CD4-positive, CD25-positive, alpha-beta regulatory T cell (primary cell): ENCODE measurements at regions not wholly inside any gene's neighbourhood (a gene's known extent, or its start where the extent isn't known, plus 50 kb on each side); places are given as distances from the start of the nearest gene placed in this dataset.

Experiments
- ATAC-seq, 2 donors: fragments of 150-1000 bp; cut with Tn5 transposase; one replicate each; pipeline ENCODE4 v1.10.0; 2021; ENCODE audit warnings: low read depth in 2 of 2, moderate number of reproducible peaks in 2 of 2, moderate library complexity in 1 of 2
- DNase-seq, 3 donors: peaks; one replicate each; pipeline versions ENCODE4 v3.0.0 to v3.0.0-alpha.2; 2012 to 2022; ENCODE audit warnings: mixed read lengths in 1 of 3
- H3K27ac ChIP-seq: one replicate; pipeline ENCODE4 v1.7.0; 2013; ENCODE audit warnings: mild to moderate bottlenecking, low read length; ENCODE audit not compliant: insufficient read depth, poor library complexity, severe bottlenecking
- H3K27me3 ChIP-seq: one replicate; pipeline ENCODE4 v1.7.0; 2013; ENCODE audit warnings: low read length; ENCODE audit not compliant: control insufficient read depth, insufficient read depth
- H3K36me3 ChIP-seq: one replicate; pipeline ENCODE4 v1.7.0; 2013; ENCODE audit warnings: mild to moderate bottlenecking, low read length, moderate library complexity; ENCODE audit not compliant: control insufficient read depth, insufficient read depth
- H3K4me1 ChIP-seq: 2 replicates; pipeline ENCODE4 v1.7.0; 2013; ENCODE audit warnings: mild to moderate bottlenecking, low read length; ENCODE audit not compliant: insufficient read depth, control insufficient read depth, poor library complexity, severe bottlenecking
- H3K4me3 ChIP-seq: one replicate; pipeline ENCODE4 v1.7.0; 2013; ENCODE audit warnings: low read depth, mild to moderate bottlenecking, low read length, moderate library complexity
- H3K9me3 ChIP-seq, 2 experiments: 1 replicate in 1 of 2; 2 replicates in 1 of 2; pipeline ENCODE4 v1.7.0; 2013; ENCODE audit warnings: low read length in 2 of 2, mild to moderate bottlenecking in 1 of 2, moderate library complexity in 1 of 2; ENCODE audit not compliant: control insufficient read depth in 2 of 2
- H3K27ac Mint-ChIP-seq, 3 donors: one replicate each; pipeline ENCODE4 v1.8.0; 2020 to 2022; ENCODE audit warnings: mild to moderate bottlenecking in 3 of 3, mixed read lengths in 3 of 3, moderate library complexity in 2 of 3
- H3K27me3 Mint-ChIP-seq: one replicate; pipeline ENCODE4 v1.8.0; 2022; ENCODE audit warnings: mild to moderate bottlenecking, mixed read lengths
- H3K36me3 Mint-ChIP-seq: one replicate; pipeline ENCODE4 v1.8.0; 2020; ENCODE audit warnings: mixed read lengths
- H3K4me1 Mint-ChIP-seq, 4 donors: one replicate each; pipeline ENCODE4 v1.8.0; 2020 to 2022; ENCODE audit warnings: mixed read lengths in 4 of 4, mild to moderate bottlenecking in 1 of 4
- H3K4me3 Mint-ChIP-seq, 4 donors: one replicate each; pipeline ENCODE4 v1.8.0; 2020 to 2022; ENCODE audit warnings: mild to moderate bottlenecking in 4 of 4, mixed read lengths in 4 of 4, moderate library complexity in 3 of 4
- H3K9me3 Mint-ChIP-seq, 7 donors: one replicate each; pipeline ENCODE4 v1.8.0; 2020 to 2022; ENCODE audit warnings: mixed read lengths in 7 of 7, mild to moderate bottlenecking in 3 of 7, moderate library complexity in 2 of 7

- H3K27me3 Mint-ChIP-seq: peaks cover 27% of the 10 kb centered on the region
- H3K36me3 ChIP-seq: no peaks in the 10 kb centered on the region
- ATAC-seq (no peak), DNase-seq (no peak)
- peaks cover 0 to 6% (median 0%) of the 10 kb centered on the region in 4 donors for H3K4me1 Mint-ChIP-seq
- no peaks in the 10 kb centered on the region for H3K27me3 ChIP-seq
- no peaks in the 10 kb centered on the region for H3K36me3 Mint-ChIP-seq
- H3K9me3 Mint-ChIP-seq: peaks cover 0 to 4% (median 0%) of the 10 kb centered on the region in 7 donors
- no peaks in the 10 kb centered on the region for H3K4me1 ChIP-seq
- no peak overlapping the region for H3K4me3 Mint-ChIP-seq
- H3K27ac Mint-ChIP-seq: peak overlapping the region in 1 of 3 donors; percentile 21
- H3K27ac ChIP-seq: no peak overlapping the region
- no peak overlapping the region for H3K4me3 ChIP-seq
- H3K9me3 ChIP-seq: no peaks in the 10 kb centered on the region
Observed at GRCh38 chr7:24422441-24423010, 138.5 kb downstream of the NPY start.

GRCh38 chr7:24425664-24426063 lies 141.7 kb downstream of the NPY start:
- Histone ChIP-seq H3K4me3 (no peak overlapping the region), H3K4me1 (no peaks in the 10 kb centered on the region), H3K36me3 (no peaks in the 10 kb centered on the region), H3K27me3 (no peaks in the 10 kb centered on the region), H3K9me3 (no peaks in the 10 kb centered on the region), H3K27ac (no peak overlapping the region)
- no peak for DNase-seq
- H3K36me3 Mint-ChIP-seq: no peaks in the 10 kb centered on the region
- H3K4me1 Mint-ChIP-seq: no peaks in the 10 kb centered on the region
- H3K27me3 Mint-ChIP-seq: peaks cover 23% of the 10 kb centered on the region
- H3K4me3 Mint-ChIP-seq: no peak overlapping the region
- H3K9me3 Mint-ChIP-seq: peaks cover 0 to 4% (median 0%) of the 10 kb centered on the region in 7 donors
- peak overlapping the region in 1 of 3 donors; percentile 15 for H3K27ac Mint-ChIP-seq
- ATAC-seq: no peak

DNA sequence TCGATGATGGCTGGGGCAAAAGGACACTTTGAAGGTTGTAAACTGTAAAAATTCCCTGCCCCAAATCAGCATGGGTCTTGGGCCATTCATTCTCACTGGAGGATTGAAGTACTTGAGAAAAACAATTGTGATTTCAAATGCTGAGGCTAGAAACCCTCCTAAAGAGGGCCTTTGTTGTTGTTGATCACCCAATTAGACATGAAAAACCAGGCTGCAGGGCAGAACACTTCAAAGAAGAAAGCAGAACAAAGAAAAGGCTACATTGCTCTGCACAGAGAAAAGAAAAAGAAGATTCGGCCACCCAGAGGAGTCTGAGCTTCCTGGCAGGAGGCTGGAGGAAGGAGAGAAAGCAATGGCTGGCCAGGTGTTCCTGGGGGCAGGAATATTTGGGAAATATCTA lies 143.1 kb downstream of the NPY start:
- Histone ChIP-seq H3K9me3 (no peaks in the 10 kb centered on the region), H3K27me3 (no peaks in the 10 kb centered on the region), H3K27ac (no peak overlapping the region), H3K4me3 (no peak overlapping the region), H3K4me1 (no peaks in the 10 kb centered on the region), H3K36me3 (no peaks in the 10 kb centered on the region)
- Mint-ChIP-seq H3K27ac (no peak overlapping the region), H3K27me3 (peaks cover 23% of the 10 kb centered on the region), H3K36me3 (no peaks in the 10 kb centered on the region), H3K4me3 (no peak overlapping the region), H3K4me1 (no peaks in the 10 kb centered on the region), H3K9me3 (peaks cover 0 to 4% (median 0%) of the 10 kb centered on the region in 7 donors)
- no peak for ATAC-seq
- no peak for DNase-seq

DNA sequence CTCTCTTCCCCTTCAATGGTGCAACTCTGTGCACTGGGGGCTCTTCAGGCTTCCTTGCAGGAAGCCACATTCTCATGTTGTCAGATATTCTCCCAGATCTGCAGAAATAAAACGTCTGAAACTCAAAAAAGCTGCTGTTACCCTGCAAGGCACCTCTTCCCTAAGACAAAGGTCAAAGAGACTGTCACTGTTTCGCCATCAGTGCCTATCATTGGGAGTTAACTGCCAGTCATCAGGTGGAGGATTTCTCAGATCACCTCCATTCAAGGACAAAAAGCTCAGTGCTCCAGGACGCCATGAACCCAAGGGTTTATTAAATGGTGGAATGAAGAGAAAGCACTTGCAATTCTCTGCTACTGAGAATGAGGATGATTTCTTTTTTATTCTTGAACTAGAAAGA lies 144.6 kb upstream of the PALS2 start:
- H3K9me3 ChIP-seq: no peaks in the 10 kb centered on the region
- H3K27me3 ChIP-seq: no peaks in the 10 kb centered on the region
- no peak overlapping the region for H3K27ac ChIP-seq
- H3K4me3 Mint-ChIP-seq: no peak overlapping the region
- DNase-seq: no peak
- peaks cover 0 to 4% (median 0%) of the 10 kb centered on the region in 7 donors for H3K9me3 Mint-ChIP-seq
- no peaks in the 10 kb centered on the region for H3K36me3 ChIP-seq
- H3K27ac Mint-ChIP-seq: no peak overlapping the region
- H3K36me3 Mint-ChIP-seq: no peaks in the 10 kb centered on the region
- peaks cover 23% of the 10 kb centered on the region for H3K27me3 Mint-ChIP-seq
- no peak for ATAC-seq
- no peak overlapping the region for H3K4me3 ChIP-seq
- H3K4me1 ChIP-seq: no peaks in the 10 kb centered on the region
- H3K4me1 Mint-ChIP-seq: no peaks in the 10 kb centered on the region

DNA sequence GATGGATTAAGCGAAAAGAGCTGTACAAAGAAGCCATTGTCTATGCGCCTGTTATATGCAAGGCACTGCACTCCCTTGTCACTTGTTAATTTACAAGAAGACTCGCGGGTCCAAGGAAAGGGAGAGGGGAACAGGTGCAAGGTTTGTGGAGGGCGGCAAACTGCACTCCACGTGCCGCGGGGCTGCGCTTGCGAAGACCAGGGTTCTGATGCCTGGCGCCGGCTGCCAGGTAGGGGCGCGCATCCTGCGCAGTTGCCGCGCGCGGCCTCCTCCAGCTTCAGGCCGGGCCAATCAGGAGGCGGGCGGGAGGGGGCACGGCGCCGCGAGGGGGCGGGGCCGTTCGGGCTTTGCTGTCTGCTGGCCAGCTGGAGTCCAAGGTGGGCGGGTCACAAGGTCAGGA lies 140.6 kb upstream of the PALS2 start:
- Histone ChIP-seq H3K9me3 (no peaks in the 10 kb centered on the region), H3K36me3 (no peaks in the 10 kb centered on the region), H3K4me3 (no peak overlapping the region), H3K27ac (no peak overlapping the region), H3K4me1 (no peaks in the 10 kb centered on the region), H3K27me3 (no peaks in the 10 kb centered on the region)
- no peaks in the 10 kb centered on the region for H3K36me3 Mint-ChIP-seq
- peaks cover 8% of the 10 kb centered on the region for H3K27me3 Mint-ChIP-seq
- no peak overlapping the region for H3K27ac Mint-ChIP-seq
- DNase-seq (no peak), ATAC-seq (no peak)
- H3K9me3 Mint-ChIP-seq: no peaks in the 10 kb centered on the region
- peaks cover 0 to 2% (median 0%) of the 10 kb centered on the region in 4 donors for H3K4me1 Mint-ChIP-seq
- H3K4me3 Mint-ChIP-seq: no peak overlapping the region

- no peaks in the 10 kb centered on the region for H3K27me3 Mint-ChIP-seq
- no peak overlapping the region for H3K27ac ChIP-seq
- H3K36me3 Mint-ChIP-seq: no peaks in the 10 kb centered on the region
- no peaks in the 10 kb centered on the region for H3K9me3 ChIP-seq
- H3K27ac Mint-ChIP-seq: no peak overlapping the region
- H3K4me3 ChIP-seq: no peak overlapping the region
- no peak for ATAC-seq
- DNase-seq: no peak
- no peaks in the 10 kb centered on the region for H3K4me1 ChIP-seq
- H3K27me3 ChIP-seq: no peaks in the 10 kb centered on the region
- H3K36me3 ChIP-seq: no peaks in the 10 kb centered on the region
- no peak overlapping the region for H3K4me3 Mint-ChIP-seq
- peaks cover 0 to 6% (median 1%) of the 10 kb centered on the region in 4 donors for H3K4me1 Mint-ChIP-seq
- H3K9me3 Mint-ChIP-seq: peaks cover 0 to 4% (median 0%) of the 10 kb centered on the region in 7 donors
Observed at GRCh38 chr7:24434972-24435371, 138.3 kb upstream of the PALS2 start.

GRCh38 chr7:24436131-24436920 lies 136.9 kb upstream of the PALS2 start:
- DNase-seq (no peak), ATAC-seq (no peak)
- no peak overlapping the region for H3K27ac Mint-ChIP-seq
- no peaks in the 10 kb centered on the region for H3K9me3 ChIP-seq
- no peaks in the 10 kb centered on the region for H3K27me3 ChIP-seq
- no peaks in the 10 kb centered on the region for H3K36me3 Mint-ChIP-seq
- H3K27ac ChIP-seq: no peak overlapping the region
- no peak overlapping the region for H3K4me3 ChIP-seq
- H3K36me3 ChIP-seq: no peaks in the 10 kb centered on the region
- no peak overlapping the region for H3K4me3 Mint-ChIP-seq
- H3K4me1 Mint-ChIP-seq: peaks cover 0 to 11% (median 1%) of the 10 kb centered on the region in 4 donors
- no peaks in the 10 kb centered on the region for H3K27me3 Mint-ChIP-seq
- H3K9me3 Mint-ChIP-seq: peaks cover 0 to 4% (median 0%) of the 10 kb centered on the region in 7 donors
- H3K4me1 ChIP-seq: no peaks in the 10 kb centered on the region

DNA sequence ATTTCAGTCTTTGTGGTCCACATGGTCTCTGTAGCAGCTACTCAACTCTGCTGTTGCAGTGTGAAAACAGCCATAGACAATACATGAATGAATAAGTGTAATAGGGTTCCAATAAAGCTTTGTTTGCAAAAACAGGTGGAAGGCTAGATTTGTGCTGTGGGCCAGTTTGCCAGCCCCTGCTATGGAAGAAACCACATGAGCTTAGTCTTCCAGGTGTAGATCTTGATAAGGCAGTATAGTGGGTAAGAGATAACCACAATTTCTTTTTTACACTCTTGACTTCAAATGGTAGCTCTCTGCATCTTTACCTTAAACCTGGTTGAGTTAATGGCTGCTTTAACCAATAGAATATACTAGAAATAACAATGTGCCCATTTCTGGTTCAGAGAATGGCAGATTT lies 135.0 kb upstream of the PALS2 start:
- Histone ChIP-seq H3K36me3 (no peaks in the 10 kb centered on the region), H3K27me3 (no peaks in the 10 kb centered on the region), H3K9me3 (no peaks in the 10 kb centered on the region), H3K27ac (no peak overlapping the region), H3K4me3 (no peak overlapping the region), H3K4me1 (no peaks in the 10 kb centered on the region)
- ATAC-seq: no peak
- Mint-ChIP-seq H3K36me3 (no peaks in the 10 kb centered on the region), H3K9me3 (peaks cover 0 to 4% (median 0%) of the 10 kb centered on the region in 7 donors), H3K27ac (no peak overlapping the region), H3K27me3 (no peaks in the 10 kb centered on the region), H3K4me1 (peaks cover 0 to 20% (median 1%) of the 10 kb centered on the region in 4 donors), H3K4me3 (no peak overlapping the region)
- DNase-seq: no peak
